K562 (cell line): ENCODE measurements at regions not wholly inside any gene's neighbourhood (a gene's known extent, or its start where the extent isn't known, plus 50 kb on each side); places are given as distances from the start of the nearest gene placed in this dataset.

Experiments
- ATAC-seq: fragments of 200-7000 bp; cut with Tn5 transposase; 3 replicates; pipeline ENCODE4 v1.9.1; 2020; ENCODE audit warnings: moderate library complexity
- BruUV-seq: library from RNA; stranded (reverse); fragments of 400-500 nt; replicated peaks from 2 replicates; lab custom pipeline; 2021; lab: Mats Ljungman, UMichigan
- CTCF ChIA-PET: fragments of 300-600 bp; formaldehyde crosslinking; extraction: SDS; loops from one replicate; lab custom pipeline; 2021; ENCODE audit warnings: low intra/inter-chr PET ratio; lab: Yijun Ruan, JAX
- POLR2A ChIA-PET: fragments of 300-600, 350-650 bp; sonication (Branson Sonifier 250); formaldehyde crosslinking; extraction: SDS; loops from one replicate; lab custom pipeline; 2021; ENCODE audit warnings: antibody characterized with exemption, inconsistent platforms; lab: Yijun Ruan, JAX
- DNase-seq, 4 experiments: peaks; one replicate each; pipeline versions ENCODE4 v3.0.0 to v3.0.0-alpha.2; 2011 to 2018; ENCODE audit warnings: low spot score in 3 of 4, mixed read lengths in 3 of 4; ENCODE audit errors: extremely low read depth in 1 of 4
- FAIRE-seq: peaks from 2 replicates; lab custom pipeline; 2011; peaks lifted over from hg19 to GRCh38; lab: Jason Lieb, UNC
- H2AFZ ChIP-seq: 2 replicates; pipeline ENCODE4 v1.6.0; 2011; ENCODE audit warnings: low read depth, low read length, control low read depth, inconsistent platforms
- H3K27ac ChIP-seq: fragments of 200-600 bp; 3 replicates; pipeline ENCODE4 v1.8.0; 2011; ENCODE audit warnings: low read depth, mild to moderate bottlenecking, control low read depth, inconsistent platforms, low read length, moderate library complexity, mixed read lengths; ENCODE audit errors: extremely low read depth
- H3K27me3 ChIP-seq, 2 experiments: fragments of 300-600 bp in 1 of 2; 2 replicates in 1 of 2; 3 replicates in 1 of 2; pipeline versions ENCODE4 v1.6.0 to v1.8.0; 2011; ENCODE audit warnings: inconsistent platforms in 2 of 2, low read length in 2 of 2, mild to moderate bottlenecking in 1 of 2, mixed read lengths in 1 of 2, moderate library complexity in 1 of 2; ENCODE audit not compliant: control insufficient read depth in 2 of 2, insufficient read depth in 2 of 2
- H3K36me3 ChIP-seq: fragments of 300-600 bp; 3 replicates; pipeline ENCODE4 v1.8.0; 2011; ENCODE audit warnings: mild to moderate bottlenecking, low read length, inconsistent platforms; ENCODE audit not compliant: control insufficient read depth, insufficient read depth
- H3K4me1 ChIP-seq, 2 experiments: fragments of 200-600 bp in 1 of 2; replicated peaks in 1 of 2; 2 replicates in 1 of 2; 3 replicates in 1 of 2; pipeline versions ENCODE4 v1.5.1 to v1.8.0; 2011; ENCODE audit warnings: inconsistent platforms in 2 of 2, low read length in 2 of 2, mild to moderate bottlenecking in 1 of 2, mixed read lengths in 1 of 2, moderate library complexity in 1 of 2; ENCODE audit not compliant: control insufficient read depth in 2 of 2, insufficient read depth in 2 of 2
- H3K4me2 ChIP-seq: 2 replicates; pipeline ENCODE4 v1.6.1; 2011; ENCODE audit warnings: low read length, control low read depth, inconsistent platforms, mixed read lengths; ENCODE audit not compliant: insufficient read depth
- H3K4me3 ChIP-seq: fragments of 200-600 bp; sonication (generic), shearing (Covaris generic); 2 replicates; pipeline ENCODE4 v1.5.1; 2016; ENCODE audit warnings: control low read depth, inconsistent platforms
- H3K79me2 ChIP-seq: fragments of 200-600 bp; 3 replicates; pipeline ENCODE4 v1.8.0; 2011; ENCODE audit warnings: low read length, inconsistent platforms; ENCODE audit not compliant: control insufficient read depth, insufficient read depth
- H3K9ac ChIP-seq, 2 experiments: 2 replicates each; pipeline versions ENCODE4 v1.6.0 to v1.6.1; 2011; ENCODE audit warnings: low read depth in 2 of 2, low read length in 2 of 2, control low read depth in 1 of 2, inconsistent platforms in 1 of 2, mild to moderate bottlenecking in 1 of 2, mixed read lengths in 1 of 2; ENCODE audit not compliant: insufficient read depth in 1 of 2
- H3K9me1 ChIP-seq: one replicate; pipeline ENCODE4 v1.6.0; 2011; ENCODE audit warnings: inconsistent platforms, mild to moderate bottlenecking, low read length, moderate library complexity; ENCODE audit not compliant: control insufficient read depth, insufficient read depth
- H3K9me3 ChIP-seq: replicated peaks from 2 replicates; pipeline ENCODE4 v1.5.1; 2011; ENCODE audit warnings: low read depth, low read length, inconsistent platforms; ENCODE audit not compliant: control insufficient read depth, insufficient read depth
- H4K20me1 ChIP-seq: replicated peaks from 2 replicates; pipeline ENCODE4 v1.6.1; 2011; ENCODE audit warnings: low read length, inconsistent platforms, mixed read lengths; ENCODE audit not compliant: control insufficient read depth, insufficient read depth
- CHD2 ChIP-seq: IDR thresholded peaks from 2 replicates; pipeline ENCODE4 v1.6.1; 2011; ENCODE audit warnings: low read depth, low read length
- HOMEZ ChIP-seq: fragments of 250-450 bp; sonication (Bioruptor Pico); IDR thresholded peaks from 2 replicates; pipeline ENCODE4 v1.4.0; 2020; ENCODE audit warnings: mild to moderate bottlenecking, moderate library complexity
- NCOA6 ChIP-seq: fragments of 450-650 bp; IDR thresholded peaks from 2 replicates; pipeline ENCODE4 v1.6.1; 2017; ENCODE audit warnings: mild to moderate bottlenecking
- PRDM10 ChIP-seq: fragments of 450-650 bp; IDR thresholded peaks from 2 replicates; pipeline ENCODE4 v1.6.1; 2018; ENCODE audit not compliant: partially characterized antibody
- SPI1 ChIP-seq: IDR thresholded peaks from 2 replicates; pipeline ENCODE4 v1.6.1; 2011; ENCODE audit warnings: low read depth, low read length, control low read depth, borderline replicate concordance
- ZNF134 ChIP-seq: fragments of 250-450 bp; sonication (Bioruptor Pico); conservative IDR thresholded peaks from 2 replicates; pipeline ENCODE4 v1.4.0; 2020
- ZNF668 ChIP-seq: fragments of 250-450 bp; sonication (Bioruptor Pico); IDR thresholded peaks from 2 replicates; pipeline ENCODE4 v1.8.0; 2022; ENCODE audit warnings: mild to moderate bottlenecking, inconsistent platforms
- WGBS: fragments of 100-300 bp; shearing (Covaris generic); methylation state at CpG from one replicate; pipeline ENCODE4 v1.1.6; 2016; ENCODE audit warnings: low coverage, mixed read lengths; ENCODE audit not compliant: insufficient coverage; ENCODE audit errors: missing lambda C conversion rate; 5-methylcytosine and 5-hydroxymethylcytosine counted together
- in situ Hi-C: fragments of 300-500 bp; cut with MboI; formaldehyde crosslinking; loops from 4 replicates; pipeline ENCODE4 v1.15.0; 2018; ENCODE audit warnings: inconsistent platforms, mixed read lengths
- intact Hi-C: fragments of 100-400 bp; cut with micrococcal nuclease; formaldehyde crosslinking; loops from 2 replicates; pipeline ENCODE4 v1.14.2; 2022

- peaks cover 26% of the 10 kb centered on the region for H3K79me2 ChIP-seq
- no peak for DNase-seq
- POLR2A ChIA-PET, result no interaction called here
- peak; percentile 55 for ATAC-seq
- FAIRE-seq, result no peak
- CTCF ChIA-PET, result no interaction called here
- no TSS peak for BruUV-seq
- no peak overlapping the region for H3K4me3 ChIP-seq
- no peaks in the 10 kb centered on the region for H3K9me3 ChIP-seq
- TF ChIP-seq ZNF668, result no peak
- TF ChIP-seq HOMEZ (CRISPR knock-in tag), result no peak
- peak; percentile 44; the same call in 1 of the 2 replicates for TF ChIP-seq SPI1
- no peak for TF ChIP-seq ZNF134 (CRISPR knock-in tag)
- no peak for TF ChIP-seq CHD2
- peak; percentile 67 for TF ChIP-seq PRDM10
- no peak for TF ChIP-seq NCOA6
- intact Hi-C loops, result no loop called here
- no peaks in the 10 kb centered on the region for H4K20me1 ChIP-seq
- in situ Hi-C loops, result no loop called here
- 18% methylated on average over 2 of the region's 2 CpGs for WGBS
- no peaks in the 10 kb centered on the region for H3K9me1 ChIP-seq
- no peaks in the 10 kb centered on the region for H3K36me3 ChIP-seq
- H3K27ac ChIP-seq, result peak overlapping the region; percentile 10; the same call in 1 of the 3 replicates
- no peak overlapping the region for H3K4me2 ChIP-seq
- no peak overlapping the region for H3K9ac ChIP-seq
- no peak overlapping the region for H2AFZ ChIP-seq
- H3K4me1 ChIP-seq, result no peaks in the 10 kb centered on the region; a peak in 1 of 5 replicates
- no peaks in the 10 kb centered on the region for H3K27me3 ChIP-seq
These were observed 773.4 kb upstream of the INTU start for GRCh38 chr4:126859314-126859713.
